ENCODE measurements at regions not wholly inside any gene's neighbourhood (a gene's known extent, or its start where the extent isn't known, plus 50 kb on each side); places are given as distances from the start of the nearest gene placed in this dataset.
"Not testable (repeated sequence)": the region's sequence is repeated elsewhere in the genome, so short reads cannot be mapped to it uniquely, and the experiment has no call there.

DNA sequence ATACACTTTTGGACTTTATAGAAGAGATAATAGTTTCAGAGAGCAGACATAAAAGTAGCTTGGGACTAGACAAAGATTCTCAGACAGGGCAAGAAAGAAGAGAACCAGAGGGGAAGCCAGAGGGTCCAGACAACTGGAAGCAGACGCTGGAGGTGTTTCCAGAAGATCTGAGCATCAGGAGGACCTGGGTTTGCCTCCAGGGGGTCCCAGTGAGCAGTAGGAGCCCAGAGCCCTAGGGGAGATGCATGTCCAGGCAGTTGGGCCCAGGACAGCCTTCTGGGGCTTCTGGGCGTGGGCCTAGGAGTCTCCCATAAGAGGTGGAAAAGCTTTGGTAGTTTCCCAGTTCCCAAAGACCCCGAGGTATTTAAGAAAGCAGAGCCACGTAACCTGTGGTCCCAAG, 251.2 kb upstream of the ID2 start:
- no peak for DNase-seq

DNA sequence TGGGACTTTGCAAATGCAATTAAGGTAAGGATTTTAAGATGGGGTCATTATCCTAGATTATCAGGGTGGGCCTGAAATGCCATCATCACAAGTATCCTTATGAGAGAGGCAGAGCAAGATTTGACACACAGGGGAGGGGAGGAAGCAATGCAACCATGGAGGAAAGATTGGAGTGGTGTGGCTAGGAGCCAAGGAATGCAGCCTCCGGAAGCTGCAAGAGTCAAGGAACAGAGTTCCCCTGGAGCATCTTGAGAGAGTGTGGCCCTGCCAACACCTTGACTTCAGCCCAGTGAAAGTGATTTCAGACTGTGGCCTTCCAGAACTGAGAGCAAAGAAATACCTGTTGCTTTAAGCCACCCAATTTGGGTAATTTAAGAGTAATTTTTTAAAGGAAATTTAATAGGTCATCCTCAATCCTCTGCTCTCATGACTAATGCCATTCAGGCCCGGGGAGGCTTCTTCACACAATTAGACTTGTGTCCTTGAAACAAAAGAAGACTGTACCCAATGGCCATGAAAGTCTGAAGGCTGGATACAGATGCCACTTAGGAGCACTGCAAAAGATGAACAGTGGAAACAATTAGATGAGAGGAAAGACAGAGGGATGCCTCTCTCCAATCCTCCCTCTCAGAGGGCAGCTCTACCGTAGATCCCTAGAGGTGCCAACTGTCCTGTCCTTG, 250.3 kb upstream of the ID2 start:
- DNase-seq: no peak

- peak; percentile 23 for DNase-seq
Observed at GRCh38 chr2:8432706-8433336, 249.0 kb upstream of the ID2 start.

DNA sequence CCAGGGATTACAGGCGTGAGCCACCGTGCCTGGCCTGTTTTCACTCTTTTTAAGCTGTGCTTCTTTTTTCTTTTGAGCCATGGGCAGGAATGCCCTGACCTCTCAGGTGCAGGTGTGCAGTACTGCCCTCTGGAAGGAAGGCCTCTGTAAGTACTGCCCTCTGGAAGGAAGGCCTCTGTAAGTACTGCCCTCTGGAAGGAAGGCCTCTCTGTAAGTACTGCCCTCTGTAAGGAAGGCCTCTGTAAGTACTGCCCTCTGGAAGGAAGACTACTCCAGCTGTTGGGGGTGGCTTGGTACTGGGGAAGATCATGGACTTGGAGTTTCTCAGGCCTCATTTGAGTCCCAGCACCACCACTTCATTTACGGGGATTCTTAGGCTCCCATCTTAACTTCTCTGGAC, 248.5 kb upstream of the ID2 start:
- no peak for DNase-seq

DNA sequence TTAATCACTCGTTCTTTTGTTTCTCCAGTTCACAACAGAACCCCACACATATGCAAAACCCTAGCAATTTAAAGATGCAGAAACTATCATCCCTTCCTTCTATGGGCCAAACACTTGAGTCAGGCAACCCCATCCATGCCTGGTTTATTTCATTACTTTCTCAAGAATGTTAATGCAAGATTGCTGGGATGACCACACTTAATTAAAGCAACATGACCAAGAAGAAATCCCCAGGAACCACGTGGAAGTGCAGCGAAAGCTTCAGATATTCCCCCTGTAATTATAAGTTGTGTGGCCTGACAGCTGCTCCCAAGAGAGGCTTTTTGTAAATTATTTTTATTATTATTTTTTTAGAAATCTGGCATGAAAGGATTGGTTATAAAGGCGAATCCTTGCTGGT, 246.2 kb upstream of the ID2 start:
- no peak for DNase-seq

DNA sequence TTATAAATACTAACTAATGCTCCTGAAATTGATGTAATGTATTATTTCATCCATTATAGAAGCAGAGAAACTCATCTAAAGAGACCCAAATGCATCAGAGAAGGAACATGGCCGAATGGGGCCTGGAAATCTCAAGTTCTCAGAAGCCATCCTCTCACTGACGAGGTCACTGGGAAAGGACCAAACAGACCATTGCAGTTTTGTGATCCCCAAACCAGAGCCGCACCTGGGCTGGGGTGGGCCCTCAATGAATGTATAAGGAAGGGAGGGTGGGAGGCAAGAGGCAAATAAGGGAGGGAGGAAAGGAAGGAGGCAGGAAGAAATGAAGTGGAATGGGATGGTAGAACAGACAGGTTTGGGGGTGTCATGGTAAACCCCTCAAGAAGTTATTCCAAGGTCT, 245.3 kb upstream of the ID2 start:
- no peak for DNase-seq

GRCh38 chr2:8437228-8437948, 244.5 kb upstream of the ID2 start:
- no peak for DNase-seq

DNA sequence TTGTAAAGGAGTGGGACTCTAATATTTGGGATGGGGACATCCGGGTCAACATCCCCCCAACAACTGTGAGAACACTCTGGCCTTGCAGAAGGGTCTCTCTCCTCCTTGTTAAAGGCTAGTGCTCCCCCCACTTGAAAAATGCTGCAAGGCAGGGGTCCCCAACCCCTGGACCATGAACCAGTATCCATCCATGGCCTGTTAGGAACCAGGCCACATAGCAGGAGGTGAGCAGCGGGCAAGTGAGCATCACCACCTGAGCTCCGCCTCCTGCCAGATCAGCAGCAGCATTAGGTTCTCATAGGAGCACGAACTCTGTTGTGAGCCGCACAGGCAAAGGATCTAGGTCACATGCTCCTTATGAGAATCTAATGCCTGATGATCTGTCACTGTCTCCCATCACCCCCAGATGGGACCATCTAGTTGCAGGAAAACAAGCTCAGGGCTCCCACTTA, 243.9 kb upstream of the ID2 start:
- DNase-seq: no peak

DNA sequence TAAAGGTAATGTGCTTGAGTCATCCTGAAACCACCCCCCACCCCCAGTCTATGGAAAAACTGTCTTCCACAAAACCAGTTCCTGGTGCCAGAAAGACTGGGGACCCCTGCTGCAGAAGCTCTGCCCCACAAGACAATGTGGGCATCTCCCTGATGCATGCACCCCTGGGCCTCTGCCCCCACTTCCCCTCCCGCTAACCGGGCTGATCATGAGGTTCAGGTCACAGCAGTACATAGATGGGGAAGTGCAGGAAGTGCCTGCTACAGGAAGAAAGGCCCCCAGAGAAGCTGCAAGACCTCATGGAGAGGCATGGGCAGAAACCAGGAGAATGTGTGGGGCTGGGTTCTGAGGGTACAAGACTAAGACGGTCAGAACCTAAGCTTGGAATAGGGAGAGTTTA, 243.4 kb upstream of the ID2 start:
- peak; percentile 24 for DNase-seq

DNA sequence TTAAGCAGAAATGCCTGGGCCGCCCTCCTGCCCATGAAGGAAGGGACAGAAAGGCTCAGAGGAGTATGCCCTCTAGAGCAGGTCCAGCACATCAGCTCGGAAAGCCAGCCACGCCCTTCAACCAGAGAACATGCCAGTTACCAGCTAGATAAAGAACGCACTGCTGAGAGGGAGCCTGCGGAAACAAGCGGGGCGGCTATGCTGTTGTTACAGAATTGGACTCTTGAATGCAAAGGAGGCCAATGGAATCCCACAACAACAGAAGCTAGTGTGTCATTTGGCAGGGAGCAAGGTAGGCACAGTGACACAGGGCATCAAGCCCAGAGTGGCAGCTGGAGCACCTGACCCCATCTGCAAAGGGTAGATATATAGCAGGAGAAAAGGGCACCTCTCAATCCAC, 242.9 kb upstream of the ID2 start:
- DNase-seq: no peak

DNA sequence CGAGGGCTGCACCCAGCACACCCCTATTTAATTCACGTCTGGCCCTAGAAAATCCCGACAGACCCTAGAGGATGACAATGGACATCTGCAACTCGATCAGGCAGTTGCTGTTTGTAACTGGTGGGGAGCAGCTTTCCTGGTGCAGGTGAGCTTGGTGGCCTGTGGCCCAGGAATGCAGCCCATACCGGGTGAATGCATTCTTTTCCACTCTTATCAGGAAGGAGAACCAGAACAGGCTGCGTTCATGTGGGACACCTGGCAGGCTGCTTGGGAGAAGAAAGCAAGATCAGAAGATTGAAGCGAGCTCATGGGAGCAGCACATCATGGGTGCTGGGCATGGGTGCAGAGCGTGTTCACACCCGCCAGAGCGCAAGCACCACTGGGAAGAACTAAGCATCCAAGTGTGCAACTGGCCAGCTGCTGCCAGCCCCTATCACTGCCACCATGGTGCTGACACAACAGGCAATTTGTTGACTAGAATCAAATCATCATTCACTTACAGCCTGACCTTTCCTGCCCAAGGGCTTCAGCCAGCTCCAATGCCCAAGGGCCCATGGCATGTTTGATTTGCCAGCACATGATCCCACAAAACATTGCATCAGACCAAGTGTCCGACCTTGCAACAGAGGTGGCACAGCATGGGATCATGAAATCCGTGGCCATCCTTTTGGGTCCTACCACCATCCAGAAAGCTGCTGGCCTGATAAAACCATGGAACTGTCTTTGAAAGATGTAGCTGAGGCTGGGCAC, 241.7 kb upstream of the ID2 start:
- DNase-seq: no peak

GRCh38 chr2:8441371-8441770, 240.5 kb upstream of the ID2 start:
- DNase-seq: no peak

GRCh38 chr2:8441986-8442385, 239.9 kb upstream of the ID2 start:
- no peak for DNase-seq

DNA sequence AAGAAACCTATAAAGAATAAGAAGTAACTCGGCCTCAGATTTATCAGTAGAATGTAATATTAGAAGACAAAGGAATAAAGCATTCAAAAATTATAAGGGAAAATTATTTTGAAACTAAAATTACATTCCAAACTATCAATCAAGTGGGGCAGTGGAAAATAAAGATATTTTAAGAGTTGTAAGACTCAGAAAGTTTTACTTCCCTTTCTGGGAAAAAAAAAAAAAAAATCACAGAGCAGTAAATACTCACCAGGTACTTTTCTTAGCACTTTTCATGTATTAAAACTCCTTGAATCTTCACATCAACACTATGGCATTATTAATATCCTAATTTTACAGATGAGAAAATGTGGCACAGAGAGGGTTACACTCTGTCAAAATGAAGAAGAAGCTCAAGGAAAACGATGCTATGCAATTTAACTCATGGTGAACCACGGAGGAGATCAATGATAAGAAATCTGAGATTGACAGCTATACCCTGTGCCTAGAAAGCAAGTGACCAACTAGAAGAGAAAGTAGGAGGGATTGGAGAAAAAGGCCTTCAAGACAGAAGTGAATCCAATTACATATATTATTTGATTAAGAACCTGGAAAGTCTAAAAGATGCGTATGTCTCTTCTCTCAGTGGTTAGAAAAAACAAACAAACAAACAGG, 238.9 kb upstream of the ID2 start:
- no peak for DNase-seq

DNA sequence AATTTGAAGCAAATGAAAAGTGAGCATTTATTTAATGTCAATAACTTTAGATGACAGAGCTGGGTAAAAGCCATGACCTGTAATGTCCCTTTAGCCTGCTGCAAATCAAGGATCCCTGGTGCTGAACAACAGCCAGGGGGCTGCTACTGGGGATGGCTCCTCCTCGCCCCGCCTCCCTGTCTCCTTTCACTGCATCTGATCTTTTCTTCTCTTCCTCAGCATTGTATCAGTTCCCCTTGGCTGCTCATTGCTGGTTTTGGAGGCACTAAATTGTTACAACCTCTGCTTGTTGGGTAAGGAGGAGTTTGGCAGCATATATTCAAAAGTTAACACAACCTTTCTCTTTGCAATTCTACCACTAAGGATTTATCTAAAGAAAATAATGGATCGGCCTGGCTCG, 236.3 kb upstream of the ID2 start:
- DNase-seq: no peak

GRCh38 chr2:8446751-8447150, 235.1 kb upstream of the ID2 start:
- not testable (repeated sequence) for DNase-seq

DNA sequence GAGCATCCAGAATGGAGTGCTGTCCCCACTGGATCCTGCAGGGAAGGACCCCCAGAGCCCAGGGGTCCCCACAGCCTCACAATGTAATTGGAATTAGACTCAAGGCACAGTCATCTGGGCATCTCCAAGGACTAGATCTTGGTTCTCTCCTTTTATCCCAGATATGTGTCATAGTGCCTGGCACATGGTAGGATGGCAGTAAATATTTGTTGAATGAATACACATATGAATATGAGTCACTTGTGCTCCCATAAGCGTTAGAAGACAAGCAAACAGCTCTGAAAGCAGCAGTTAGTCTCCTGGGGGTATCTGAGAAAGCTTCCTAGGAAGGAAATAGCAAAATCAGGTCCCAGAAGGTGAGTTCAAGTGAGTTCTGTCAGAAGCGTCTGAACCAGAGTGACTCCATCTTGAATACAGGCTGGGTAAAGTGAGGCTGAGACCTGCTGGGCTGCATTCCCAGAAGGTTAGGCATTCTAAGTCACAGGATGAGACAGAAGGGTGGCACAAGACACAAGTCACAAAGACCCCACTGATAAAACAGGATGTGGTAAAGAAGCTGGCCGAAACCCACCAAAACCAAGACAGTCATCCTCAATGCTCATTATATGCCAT, 234.1 kb upstream of the ID2 start:
- no peak for DNase-seq

DNA sequence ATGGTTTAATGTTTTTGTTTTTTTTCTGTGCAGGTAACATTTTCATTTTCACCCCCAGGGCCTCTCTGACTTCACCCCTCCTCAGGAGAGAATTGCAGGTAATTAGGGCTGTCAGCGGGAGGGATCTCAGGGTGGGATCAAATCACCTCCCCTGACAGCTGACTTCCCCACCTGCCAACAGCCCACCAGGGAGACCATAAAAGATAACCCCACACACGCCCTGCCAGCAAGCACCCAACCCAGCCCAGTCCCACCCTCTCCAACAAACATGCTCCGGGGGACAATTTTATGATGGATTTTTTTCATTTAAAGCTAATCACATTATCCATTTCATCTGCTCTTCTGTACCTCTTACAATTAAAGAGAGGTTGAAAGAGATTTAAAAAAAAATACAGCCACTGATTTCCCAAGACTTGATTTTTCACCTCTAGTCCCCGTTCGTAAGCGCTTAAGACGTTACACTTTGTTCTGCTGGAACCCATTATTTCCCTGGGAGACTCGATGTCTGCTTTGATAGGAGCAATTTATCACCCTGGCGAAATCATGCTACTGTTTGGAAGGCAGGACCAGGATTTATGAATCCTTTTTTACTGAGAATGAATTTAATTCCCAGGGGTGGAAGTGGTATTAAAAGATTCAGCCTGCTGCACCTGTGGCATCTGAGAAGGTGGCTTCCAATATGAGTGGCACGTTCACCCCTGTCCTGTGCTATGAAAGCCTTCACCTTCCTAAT, 232.9 kb upstream of the ID2 start:
- no peak for DNase-seq

DNA sequence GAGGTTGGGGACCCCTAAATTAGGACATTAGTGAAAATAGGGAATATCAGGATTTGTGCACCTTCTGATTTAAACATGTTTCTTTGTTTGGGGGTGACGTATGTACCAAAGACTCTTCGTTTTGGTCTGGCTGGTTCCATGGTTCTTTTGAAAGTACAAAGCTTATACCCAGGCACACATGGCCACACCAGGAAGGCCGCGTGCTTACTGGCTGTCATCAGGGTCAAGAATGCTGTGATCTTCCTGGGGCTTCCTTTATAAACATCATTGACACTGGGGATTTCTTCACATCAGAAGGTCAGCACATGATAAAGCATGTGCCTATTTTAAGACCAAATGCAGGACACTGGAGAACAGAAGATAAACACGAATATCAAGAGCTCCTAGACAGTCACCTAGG, 230.6 kb upstream of the ID2 start:
- no peak for DNase-seq

DNA sequence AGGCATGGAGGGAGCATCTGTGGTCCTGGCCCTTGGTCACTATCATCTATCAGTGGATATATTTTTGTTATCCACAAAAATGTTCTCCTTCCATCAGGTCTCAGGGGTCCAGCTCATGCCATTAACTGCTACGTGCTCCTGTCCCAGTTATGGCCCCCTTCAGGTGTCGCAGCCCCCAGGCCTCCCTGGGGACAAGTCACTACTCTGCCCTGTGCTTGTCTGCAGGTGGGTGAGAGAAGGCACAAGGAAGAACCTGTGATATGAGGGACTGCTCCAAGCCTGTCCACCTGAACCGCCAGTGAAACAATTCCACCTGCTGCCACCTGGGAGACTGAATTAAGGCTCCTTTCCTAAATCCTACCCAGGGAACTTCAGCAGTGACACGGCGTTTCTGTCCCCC, 229.6 kb upstream of the ID2 start:
- no peak for DNase-seq

- DNase-seq: no peak
Observed at GRCh38 chr2:8452979-8453903, 228.6 kb upstream of the ID2 start.
